ENCODE measurements at regions not wholly inside any gene's neighbourhood (a gene's known extent, or its start where the extent isn't known, plus 50 kb on each side); places are given as distances from the start of the nearest gene placed in this dataset.

- TF ChIP-seq CTCF (IDR thresholded peaks at IDR 0.05) (no peak), POLR2A (IDR thresholded peaks at IDR 0.05) (no peak)
Measured at GRCh38 chr10:2851566-2851965, 215.8 kb upstream of the PFKP start.

Measured in right lobe of liver (tissue), 4 donors.